ENCODE measurements at regions not wholly inside any gene's neighbourhood (a gene's known extent, or its start where the extent isn't known, plus 50 kb on each side); places are given as distances from the start of the nearest gene placed in this dataset.
"Not testable (repeated sequence)": the region's sequence is repeated elsewhere in the genome, so short reads cannot be mapped to it uniquely, and the experiment has no call there.

DNA sequence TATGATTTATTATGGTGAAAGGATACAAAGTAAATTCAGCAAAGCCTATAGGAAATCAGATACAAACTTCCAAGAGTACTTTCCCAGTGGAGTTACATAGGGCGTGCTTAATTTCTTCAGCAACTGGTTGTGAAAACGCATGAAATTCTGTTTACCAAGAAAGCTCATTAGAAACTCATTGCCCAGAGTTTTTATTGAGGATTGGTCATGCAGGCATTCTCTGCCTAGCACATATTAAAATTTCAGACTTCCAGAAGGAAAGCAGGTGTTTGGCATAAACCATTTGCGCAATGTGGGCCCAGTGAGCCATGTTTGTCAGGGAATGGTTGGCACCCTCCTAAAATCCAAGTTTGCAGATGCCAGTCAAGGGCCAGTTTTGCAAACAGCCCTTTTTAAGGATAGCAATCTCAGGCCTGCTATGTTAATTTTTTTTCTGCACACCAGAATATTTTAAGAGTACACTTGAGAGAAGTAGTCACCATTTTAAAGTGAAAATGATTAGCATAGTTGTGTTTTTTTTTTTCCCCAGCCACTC lies 311.1 kb upstream of the CHD1 start:
- DNase-seq (ENCODE audit: insufficient read length, low spot score) (no peak), FAIRE-seq (no peak)

DNA sequence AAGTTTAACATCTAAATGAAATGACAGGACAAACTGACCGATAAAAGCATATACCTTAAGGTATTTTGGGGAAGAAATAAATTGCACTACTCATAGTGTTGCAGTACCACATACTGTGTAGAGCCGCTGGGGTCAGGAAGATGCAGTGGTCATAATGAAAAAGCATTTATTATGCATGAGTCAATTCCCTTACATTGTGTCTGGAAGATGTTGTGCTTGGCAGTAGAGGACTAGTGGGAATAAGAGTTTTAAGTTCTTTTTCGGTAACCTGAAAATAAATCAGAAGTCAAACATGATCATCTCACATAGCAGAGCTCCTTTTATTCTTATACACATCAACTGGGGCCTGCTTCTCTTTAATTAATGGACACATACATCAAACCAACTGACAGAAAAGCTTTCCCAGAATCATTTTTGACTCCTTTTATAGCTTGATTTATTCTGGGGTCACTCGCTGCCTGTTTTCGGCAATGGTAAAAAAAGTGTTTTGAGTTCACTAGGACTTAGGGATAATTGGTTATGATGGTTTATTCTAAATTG lies 262.5 kb upstream of the CHD1 start:
- no peak for FAIRE-seq
- no peak for DNase-seq (ENCODE audit: insufficient read length, low spot score)

DNA sequence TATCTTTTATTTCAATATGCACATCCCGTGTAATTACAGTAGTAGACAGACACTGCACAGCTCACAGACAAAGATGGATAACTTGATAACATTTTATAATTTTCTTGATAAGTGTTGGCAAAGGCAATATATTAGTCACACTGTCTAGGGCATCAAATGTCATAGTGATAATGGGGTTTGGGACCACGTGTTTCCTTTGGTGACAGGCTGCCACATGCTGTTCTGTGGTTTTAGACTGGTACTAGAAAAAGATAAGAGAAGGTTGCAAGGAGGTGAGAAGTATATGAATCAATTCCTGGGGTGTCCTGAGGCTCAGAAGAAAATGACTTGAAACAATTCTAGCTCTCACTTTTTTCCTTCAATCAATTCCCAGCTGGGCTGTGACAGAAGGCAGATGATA lies 258.8 kb upstream of the CHD1 start:
- FAIRE-seq = no peak
- no peak for DNase-seq (ENCODE audit: insufficient read length, low spot score)

DNA sequence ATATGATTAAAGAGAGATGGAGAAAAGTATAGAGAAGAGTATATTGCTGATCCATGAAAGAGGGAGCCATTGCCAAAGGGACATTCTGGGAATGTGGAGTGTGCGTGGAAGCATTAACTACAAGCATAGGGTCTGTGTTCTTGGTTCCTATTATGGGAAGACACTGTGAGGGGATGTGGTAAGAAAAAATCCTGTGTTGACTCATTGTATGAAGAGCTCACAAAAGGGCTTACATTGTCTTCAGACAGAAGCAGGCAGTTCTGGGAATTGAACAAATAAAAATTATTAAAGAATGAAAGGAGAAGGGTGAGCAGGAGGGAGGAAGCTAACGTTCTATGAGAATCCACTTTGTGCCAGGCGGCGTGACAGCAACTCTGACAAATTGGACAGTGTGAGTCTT lies 250.4 kb upstream of the CHD1 start:
- DNase-seq (ENCODE audit: insufficient read length, low spot score) = no peak
- FAIRE-seq = no peak

DNA sequence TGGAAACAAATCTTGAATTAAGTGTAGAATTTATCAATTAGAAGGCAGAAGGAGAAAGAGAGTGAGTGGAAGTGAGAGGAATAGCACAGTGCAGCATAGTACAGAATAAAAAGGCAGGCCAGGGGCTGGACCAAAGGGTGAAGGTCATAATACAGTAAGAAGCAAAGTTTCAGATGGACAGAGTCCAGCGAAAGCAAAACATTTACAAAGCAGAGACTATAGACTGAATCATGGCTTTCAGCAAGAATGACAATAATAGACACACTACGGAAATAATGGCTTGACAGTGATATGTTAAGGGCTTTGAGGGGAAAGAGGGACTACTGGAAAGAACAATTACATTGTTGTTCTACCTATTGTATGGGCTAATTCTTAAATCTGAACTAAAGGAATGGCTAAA lies 249.0 kb upstream of the CHD1 start:
- no peak for DNase-seq (ENCODE audit: insufficient read length, low spot score)
- FAIRE-seq = no peak

DNA sequence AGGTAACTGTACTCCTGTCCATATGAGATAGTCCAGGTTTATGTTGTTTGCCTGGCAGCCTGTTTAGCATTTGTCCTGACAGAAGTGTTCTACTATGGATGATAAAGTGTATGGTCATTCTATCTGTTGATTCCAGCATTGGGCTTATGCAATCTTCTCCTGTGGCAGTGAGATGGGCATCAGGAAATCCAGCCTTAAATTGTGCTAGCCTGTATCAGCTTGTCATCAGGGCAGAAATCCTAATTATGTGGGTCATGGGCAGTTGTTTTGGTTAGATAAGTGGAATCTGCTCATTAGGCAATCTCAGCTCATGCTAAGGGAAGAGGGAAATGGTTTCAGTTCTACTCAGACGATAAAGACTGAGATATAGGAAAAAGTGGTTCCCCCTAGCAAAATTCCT lies 247.4 kb upstream of the CHD1 start:
- DNase-seq (ENCODE audit: insufficient read length, low spot score) (no peak), FAIRE-seq (no peak)

DNA sequence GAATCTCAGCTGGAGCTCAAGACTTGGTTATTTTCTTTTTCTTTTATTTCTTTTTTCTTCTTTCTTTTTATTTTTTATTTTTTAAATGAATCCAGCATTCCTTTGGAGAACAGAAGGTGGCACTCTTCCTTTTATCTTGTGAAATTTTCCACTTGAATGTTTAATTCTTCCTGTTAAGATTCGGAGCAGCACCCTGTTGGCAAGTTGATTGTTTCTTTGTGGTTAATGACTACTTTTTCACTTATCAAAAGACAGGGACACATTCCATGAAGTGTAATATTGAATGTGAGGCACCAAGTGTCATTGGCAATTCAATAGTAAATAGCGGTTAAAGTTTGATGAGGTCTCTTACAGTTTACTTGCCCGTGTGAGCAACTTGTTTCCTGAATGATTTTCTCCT lies 240.5 kb upstream of the CHD1 start:
- DNase-seq (ENCODE audit: insufficient read length, low spot score) = no peak
- no peak for FAIRE-seq

DNA sequence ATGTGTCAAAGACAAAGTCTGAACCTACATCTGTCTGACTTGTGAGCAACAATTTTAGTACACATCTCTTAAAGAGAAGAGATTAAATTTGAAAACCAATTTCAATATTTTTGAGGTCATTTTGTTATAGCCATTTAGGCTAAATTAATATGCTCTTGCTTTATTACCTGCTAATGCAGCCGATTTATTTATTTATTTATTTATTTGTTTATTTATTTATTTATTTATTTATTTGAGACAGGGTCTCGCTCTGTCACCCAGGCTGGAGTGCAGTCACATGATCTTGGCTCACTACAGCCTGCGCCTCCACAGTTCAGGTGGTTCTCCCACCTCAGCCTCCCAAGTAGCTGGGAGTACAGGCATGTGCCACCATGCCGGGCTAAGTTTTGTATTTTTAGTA lies 232.7 kb upstream of the CHD1 start:
- FAIRE-seq; DNase-seq (ENCODE audit: insufficient read length, low spot score): not testable (repeated sequence)

DNA sequence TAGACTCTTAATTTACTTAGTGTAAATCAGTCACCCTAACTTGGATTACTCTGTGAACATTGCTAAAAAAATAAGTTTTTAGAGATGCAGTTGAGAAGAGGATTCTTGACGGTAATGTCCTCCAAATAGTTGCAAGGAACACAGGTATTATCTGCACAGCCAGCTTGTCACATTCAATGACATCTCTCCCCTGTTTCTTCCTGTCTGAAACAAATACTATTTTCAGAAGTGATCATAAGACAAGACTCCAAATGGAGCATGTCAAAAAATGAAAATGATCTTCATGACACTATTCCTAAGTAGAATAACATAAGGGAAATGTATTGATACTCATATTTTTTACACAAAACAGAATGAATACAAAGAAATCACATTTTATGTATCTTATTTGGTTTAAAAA lies 227.9 kb upstream of the CHD1 start:
- FAIRE-seq (no peak), DNase-seq (ENCODE audit: insufficient read length, low spot score) (no peak)

DNA sequence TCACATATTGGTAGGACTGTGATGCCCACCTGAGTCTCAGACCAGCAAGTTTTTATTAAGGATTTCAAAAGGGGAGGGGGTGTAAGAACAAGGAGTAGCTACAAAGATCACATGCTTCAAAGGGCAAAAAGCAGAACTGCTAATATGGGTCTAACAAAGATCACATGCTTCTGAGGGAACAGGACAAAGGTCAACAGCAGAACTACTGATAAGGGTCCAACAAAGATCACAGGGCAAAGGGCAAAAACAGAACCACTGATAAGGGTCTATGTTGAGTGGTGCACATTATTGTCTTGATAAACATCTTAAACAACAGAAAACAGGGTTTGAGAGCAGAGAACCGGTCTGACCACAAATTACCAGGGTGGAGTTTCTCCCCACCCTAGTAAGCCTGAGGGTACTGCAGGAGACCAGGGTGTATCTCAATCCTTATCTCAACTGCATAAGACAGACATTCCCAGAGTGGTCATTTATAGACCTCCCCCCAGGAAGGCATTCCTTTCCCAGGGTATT lies 214.5 kb upstream of the CHD1 start:
- DNase-seq (ENCODE audit: insufficient read length, low spot score); FAIRE-seq: not testable (repeated sequence)

DNA sequence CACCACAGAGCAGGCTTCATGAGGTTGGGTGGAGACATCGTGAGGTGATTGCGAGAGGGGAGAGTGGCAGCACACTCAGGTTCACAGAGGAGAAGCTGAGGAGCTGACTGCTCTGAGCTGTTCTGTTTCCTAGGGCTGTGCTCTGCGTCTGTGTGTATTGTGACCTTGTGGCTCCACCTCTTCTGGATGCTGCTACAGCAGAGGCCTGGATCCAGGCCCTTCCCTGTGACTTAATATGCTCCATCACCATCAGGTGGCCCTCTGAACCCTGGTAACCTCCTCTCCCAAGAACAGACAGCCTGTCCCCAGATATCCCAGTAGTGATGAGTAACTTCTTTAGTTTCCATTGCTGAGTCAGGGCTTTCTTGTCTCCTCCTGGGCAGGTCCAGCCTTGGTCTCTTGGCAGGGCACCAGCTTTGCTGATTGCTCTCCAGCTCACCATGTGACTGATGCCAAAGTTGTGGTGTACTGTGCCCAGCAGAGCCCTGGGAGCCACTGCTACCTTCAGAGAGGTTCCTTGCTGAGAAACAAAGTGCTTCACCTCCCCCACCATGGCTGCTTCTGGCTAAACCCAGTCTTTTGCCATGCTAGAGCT lies 212.8 kb upstream of the CHD1 start:
- FAIRE-seq = no peak
- DNase-seq (ENCODE audit: insufficient read length, low spot score) = no peak

DNA sequence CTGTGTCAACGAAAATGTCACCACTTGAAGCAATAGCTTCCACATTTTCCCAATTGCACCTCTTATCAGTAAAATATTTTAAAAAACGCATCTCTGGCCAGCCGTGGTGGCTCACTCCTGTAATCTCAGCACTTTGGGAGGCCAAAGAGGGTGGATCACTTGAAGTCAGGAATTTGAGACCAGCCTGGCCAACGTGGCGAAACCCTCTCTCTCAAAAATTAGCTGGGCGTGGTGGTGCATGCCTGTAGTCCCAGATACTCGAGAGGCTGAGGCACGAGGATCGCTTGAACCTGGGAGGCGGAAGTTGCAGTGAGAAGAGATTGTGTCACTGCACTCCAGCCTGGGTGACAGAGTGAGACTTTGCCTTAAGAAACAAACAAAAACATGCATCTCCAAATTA lies 210.1 kb upstream of the CHD1 start:
- DNase-seq (ENCODE audit: insufficient read length, low spot score) = no peak
- no peak for FAIRE-seq

DNA sequence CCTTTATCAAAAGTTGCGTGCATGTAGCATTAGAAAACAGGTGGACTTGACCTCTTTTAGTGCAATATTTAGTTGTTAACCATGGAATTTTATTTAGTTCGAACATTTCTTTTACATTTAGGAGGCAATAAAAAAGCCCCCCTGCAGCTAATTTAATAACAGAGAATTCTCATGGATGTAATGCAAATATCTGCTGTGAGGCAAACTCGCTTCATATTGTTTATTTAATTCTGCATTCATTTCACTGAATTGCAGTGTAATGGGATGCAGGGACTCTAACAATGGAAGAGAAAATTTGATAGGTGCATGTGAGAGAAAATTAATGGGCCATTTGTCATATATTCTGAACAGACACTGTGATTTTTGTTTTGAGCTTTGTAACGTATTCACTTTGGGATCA lies 205.1 kb upstream of the CHD1 start:
- DNase-seq (ENCODE audit: insufficient read length, low spot score) (no peak), FAIRE-seq (no peak)

DNA sequence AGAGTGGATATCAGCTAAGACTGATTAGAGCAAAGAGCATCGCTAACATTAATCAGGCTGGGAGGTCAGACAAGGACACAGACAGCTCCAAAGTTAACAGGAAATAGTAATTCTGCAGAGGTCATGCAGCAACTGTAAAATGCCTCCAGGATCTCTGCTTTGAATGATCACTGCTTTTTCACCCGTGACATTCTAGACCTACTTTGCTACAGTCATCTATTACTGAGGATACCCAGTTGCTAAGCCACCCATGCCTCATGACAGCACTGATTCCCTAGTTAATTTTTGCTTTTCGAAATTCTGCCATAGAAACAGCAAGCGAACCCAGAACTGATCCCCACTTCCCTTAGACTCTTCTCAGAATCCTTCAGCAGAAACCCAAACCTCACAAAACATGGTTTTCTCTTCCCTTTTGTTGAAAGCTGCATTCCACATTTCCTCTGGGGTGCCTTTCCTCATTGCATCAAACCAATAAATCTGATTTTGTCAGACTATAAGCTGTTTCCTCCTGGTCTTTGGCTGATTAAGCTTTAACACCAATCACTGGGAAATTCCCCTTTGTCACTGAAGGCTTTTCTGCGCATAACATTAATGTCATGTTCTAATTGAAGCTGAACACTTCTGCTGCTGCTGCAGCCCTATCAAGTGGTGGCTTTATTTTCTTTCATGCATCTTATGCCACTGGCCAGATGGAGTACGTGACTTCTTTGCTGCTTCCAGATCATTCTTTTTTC lies 201.1 kb upstream of the CHD1 start:
- no peak for DNase-seq (ENCODE audit: insufficient read length, low spot score)
- no peak for FAIRE-seq

DNA sequence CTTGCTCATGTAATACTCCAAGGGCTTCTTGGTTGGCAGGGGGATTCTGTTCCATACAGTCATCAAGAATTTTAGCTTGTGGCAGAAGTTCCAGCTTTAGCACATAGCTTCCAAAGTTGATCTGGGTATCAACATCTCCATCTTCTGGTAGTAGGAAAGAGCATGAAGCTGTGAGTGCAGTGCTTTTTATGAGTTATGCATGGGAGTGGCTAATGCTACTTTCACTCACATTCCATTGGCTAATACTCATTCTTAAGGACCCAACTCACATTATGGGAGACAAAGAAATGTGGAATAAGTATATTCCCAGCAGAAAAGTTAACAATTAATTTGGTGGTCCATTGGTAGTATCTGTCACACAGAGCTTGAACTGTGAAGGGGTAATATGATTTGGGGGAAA lies 194.2 kb upstream of the CHD1 start:
- FAIRE-seq (no peak), DNase-seq (ENCODE audit: insufficient read length, low spot score) (no peak)

DNA sequence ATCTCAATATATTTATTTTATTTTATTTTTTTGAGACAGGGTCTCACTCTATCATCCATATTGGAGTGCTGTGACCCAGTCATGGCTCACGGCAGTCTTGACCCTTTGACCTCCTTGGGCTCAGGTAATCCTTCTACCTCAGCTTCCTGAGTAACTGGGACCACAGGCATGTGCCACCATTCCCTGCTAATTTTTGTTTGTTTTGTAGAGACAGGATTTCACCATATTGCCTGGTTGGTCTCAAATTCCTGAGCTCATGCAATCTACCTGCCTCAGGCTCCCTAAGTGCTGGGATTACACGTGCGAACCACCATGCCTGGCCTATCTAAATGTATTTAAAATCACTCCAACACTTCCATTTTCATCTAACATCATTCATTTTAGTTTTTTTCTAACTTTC lies 190.5 kb upstream of the CHD1 start:
- FAIRE-seq = no peak
- no peak for DNase-seq (ENCODE audit: insufficient read length, low spot score)

DNA sequence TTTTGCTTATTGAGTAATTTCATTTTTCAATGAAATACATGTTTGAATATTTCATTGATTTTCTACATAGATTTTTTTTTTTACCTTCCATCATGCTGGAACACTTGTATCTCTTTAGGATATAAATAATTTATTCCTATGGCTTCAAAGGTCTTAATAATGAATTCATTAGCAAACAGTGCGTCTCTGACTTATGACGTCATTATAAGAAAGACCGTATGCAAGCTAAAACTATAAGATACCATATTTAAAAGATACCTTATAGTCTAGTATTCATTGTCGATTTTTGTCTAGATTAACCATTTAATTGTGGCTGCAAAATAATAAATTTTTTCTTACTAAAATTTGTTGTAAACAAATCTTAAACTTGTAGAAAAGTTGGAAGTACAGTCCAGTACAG lies 187.7 kb upstream of the CHD1 start:
- FAIRE-seq = no peak
- DNase-seq (ENCODE audit: insufficient read length, low spot score) = no peak

DNA sequence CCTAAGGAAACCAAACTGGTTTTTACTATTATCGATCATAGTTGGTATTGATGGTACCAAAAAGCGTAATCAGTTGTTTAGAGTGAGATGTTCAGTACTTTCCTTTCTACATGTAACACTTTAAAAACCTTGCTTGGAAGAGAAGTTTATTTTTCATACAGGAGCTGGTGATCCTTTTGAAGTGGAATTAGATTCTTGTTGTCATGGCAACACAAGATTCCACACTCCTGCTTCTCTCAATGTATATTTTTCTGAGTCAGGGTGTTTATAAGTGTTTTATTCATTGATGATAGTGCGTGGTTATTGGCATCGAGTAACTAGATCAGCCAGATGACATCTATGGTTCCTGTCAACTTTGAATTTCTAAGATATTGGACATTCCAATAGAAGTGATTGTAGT lies 181.1 kb upstream of the CHD1 start:
- DNase-seq (ENCODE audit: insufficient read length, low spot score) = no peak
- no peak for FAIRE-seq

DNA sequence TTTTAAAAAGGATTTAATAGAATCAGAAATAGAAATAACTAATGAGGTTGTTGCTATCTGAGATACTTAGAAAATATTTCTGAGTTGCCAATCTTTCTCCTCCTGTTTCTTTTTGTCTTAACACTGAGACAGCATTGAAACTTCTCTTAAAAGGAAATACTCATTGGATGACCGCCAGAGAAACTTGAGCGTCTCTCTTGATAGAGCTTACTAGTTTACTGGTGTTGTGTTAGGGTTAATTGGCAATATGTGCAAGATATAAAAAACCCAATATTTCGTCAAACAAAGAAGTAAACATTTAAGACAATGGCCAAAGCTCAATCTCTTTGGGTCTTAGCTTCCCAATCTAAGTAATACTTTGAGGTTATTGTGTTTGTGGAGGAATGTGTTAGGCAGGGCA lies 176.4 kb upstream of the CHD1 start:
- DNase-seq (ENCODE audit: insufficient read length, low spot score) (no peak), FAIRE-seq (peak; percentile 14)

DNA sequence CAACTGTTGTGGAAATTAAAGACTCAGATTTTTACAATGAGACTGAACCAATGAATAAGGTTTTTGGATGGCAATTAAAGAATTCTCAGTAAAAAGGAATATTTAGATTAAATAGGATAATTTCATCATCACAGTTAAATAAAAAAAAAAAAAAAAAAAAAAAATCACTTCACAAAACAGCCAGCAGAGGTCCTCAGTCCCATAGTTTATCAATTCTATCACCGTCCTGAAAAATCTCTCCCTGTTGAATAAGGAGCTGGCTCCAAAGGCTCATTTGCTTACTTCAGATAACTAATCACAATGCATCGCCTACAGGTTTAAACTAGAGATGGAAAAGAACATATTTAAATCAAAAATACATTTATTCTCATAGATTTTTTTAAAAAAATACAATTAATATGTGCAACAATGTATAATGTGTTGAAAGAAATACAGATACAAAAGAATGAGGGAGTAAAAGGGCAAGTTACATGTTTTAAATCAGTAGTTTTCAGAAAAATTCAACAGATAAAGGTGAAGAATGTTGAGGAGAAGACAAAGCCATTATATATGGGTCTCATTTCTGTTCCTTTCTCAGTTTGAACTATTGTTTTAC lies 175.8 kb upstream of the CHD1 start:
- peak; percentile 49 for FAIRE-seq

DNA sequence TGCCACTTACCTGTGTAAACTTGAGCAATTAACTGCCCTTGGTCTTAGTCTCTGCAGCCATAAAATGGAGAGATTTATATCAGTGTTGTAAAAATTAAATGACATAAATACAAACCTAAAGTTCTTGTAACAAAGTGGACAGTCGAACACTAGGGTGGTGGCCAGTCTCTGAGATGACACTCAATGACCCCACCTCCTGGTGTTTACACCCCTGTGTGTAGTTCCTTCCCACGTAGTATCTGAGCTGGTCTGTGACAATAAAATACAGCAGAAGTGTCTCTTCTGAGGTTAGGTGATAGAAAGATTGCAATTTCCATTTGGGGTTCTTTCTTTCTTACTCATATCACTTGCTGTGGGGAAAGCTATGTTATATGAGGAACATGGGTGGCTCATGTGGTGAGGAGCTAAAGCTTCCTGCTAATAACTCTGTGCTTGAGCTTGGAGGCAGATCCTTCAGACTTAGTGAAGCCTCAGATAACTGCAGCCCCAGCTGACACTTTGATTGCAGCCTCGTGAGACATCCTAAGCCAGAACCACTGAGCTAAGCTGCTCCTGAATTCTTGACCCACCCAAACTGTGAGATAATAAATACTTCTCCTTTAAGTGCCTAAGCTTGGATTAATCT lies 173.4 kb upstream of the CHD1 start:
- no peak for FAIRE-seq

More for the DNA sequence above, 175.8 kb upstream of the CHD1 start:
- DNase-seq (ENCODE audit: insufficient read length, low spot score) = peak; percentile 3

More for the DNA sequence above, 173.4 kb upstream of the CHD1 start:
- DNase-seq (ENCODE audit: insufficient read length, low spot score) = no peak
